Choroid plexus epithelial cell (primary cell): ENCODE measurements at regions not wholly inside any gene's neighbourhood (a gene's known extent, or its start where the extent isn't known, plus 50 kb on each side); places are given as distances from the start of the nearest gene placed in this dataset.
A peak's percentile ranks its signal among the peaks of the same experiment; 100 is the strongest.

Experiments used
- DNase-seq: peaks from one replicate; pipeline ENCODE4 v3.0.0-alpha.2; 2010; ENCODE audit warnings: low read depth
- H3K4me3 ChIP-seq: 2 replicates; pipeline ENCODE4 v1.5.1; 2011; ENCODE audit warnings: low read depth, mild to moderate bottlenecking, control low read depth, low read length, moderate library complexity
- CTCF ChIP-seq: conservative IDR thresholded peaks from 2 replicates; pipeline ENCODE4 v1.5.1; 2011; ENCODE audit warnings: low read depth, mild to moderate bottlenecking, control low read depth, inconsistent platforms, low read length, moderate library complexity

DNA sequence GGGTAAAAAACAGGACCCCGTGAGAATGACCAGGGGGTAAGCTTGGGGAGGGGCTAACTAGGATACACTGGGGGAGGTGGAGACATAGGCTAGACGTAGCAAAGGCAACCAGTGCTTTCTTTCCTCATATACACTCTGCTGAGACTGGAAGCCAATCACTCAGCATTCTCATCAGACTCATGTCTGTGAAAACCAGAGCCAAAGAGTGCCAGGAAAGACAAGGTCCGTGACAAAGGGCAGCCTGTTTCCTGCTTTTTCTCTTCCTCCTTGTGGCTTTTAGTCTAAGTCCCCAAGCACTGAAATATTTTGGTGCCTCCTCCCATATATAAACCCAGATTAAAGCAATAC, 97.9 kb upstream of the NEDD9 start:
- H3K4me3 ChIP-seq = no peak overlapping the region
- no peak for DNase-seq
- no peak for TF ChIP-seq CTCF

DNA sequence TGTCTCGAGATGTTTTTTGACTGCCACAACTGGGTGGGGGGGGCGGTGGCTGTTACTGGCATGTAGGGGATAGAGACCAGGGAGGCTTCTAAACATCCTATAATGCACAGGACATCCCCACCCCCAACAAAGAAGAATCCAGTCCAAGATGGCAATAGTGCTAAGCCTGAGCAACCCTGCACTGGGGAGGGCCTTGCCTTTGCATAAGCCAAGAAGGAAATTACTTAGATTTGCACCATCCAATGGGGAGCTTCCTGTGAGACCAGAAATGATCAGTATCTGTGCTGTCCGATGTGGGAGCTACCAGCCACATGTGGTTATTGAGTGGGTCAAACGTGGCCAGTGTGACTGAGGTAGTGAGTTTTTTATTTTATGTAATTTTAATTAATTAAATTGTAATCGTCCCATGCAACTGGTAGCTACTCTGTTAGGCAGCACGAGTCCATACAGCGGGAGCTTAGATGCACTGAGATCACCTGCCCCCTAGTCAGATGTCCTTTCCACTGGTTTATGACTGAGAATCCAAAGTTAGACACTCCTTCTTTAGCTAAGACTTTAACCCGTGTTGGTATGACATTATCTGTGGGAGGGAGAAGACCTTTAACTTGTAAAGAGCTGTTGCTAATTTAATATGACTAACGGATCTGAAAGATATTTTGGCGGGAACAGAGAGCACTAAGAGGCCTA, 97.4 kb upstream of the NEDD9 start:
- TF ChIP-seq CTCF = no peak
- DNase-seq = no peak
- no peak overlapping the region for H3K4me3 ChIP-seq

- no peak overlapping the region for H3K4me3 ChIP-seq
- DNase-seq = peak; percentile 46
- TF ChIP-seq CTCF = no peak
These were observed 96.3 kb upstream of the NEDD9 start for GRCh38 chr6:11328613-11329247.

GRCh38 chr6:11327961-11328360, 95.5 kb upstream of the NEDD9 start:
- no peak overlapping the region for H3K4me3 ChIP-seq
- no peak for TF ChIP-seq CTCF
- DNase-seq = no peak

DNA sequence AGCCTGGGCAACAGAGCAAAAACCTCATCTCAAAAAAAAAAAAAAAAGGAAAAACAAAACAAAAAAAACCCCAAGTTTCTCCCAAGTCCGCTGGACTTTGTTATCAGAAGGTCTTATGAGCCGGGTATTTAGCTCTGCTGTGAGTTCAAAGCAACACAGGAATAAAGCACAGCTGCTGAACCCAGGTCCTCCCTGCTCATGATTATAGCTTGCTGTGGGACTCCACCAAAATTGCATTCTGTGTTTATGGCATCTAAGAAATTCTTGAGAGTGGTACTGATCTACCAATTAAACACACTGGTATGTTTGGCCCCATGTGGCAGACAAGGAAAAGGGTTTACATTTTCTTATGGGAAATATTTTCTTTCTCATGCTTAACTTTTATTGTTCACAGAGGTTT, 93.6 kb upstream of the NEDD9 start:
- DNase-seq = no peak
- H3K4me3 ChIP-seq = no peak overlapping the region
- no peak for TF ChIP-seq CTCF

GRCh38 chr6:11324453-11325015, 92.1 kb upstream of the NEDD9 start:
- H3K4me3 ChIP-seq = no peak overlapping the region
- no peak for TF ChIP-seq CTCF
- peak; percentile 64 for DNase-seq
